GM19023 (cell line): ENCODE measurements at regions not wholly inside any gene's neighbourhood (a gene's known extent, or its start where the extent isn't known, plus 50 kb on each side); places are given as distances from the start of the nearest gene placed in this dataset.

Source experiments
- ATAC-seq: cut with Tn5 transposase; IDR thresholded peaks from one replicate; pipeline ENCODE4 v1.9.1; 2021; ENCODE audit warnings: mild to moderate bottlenecking, moderate library complexity; ENCODE audit not compliant: unreplicated experiment

DNA sequence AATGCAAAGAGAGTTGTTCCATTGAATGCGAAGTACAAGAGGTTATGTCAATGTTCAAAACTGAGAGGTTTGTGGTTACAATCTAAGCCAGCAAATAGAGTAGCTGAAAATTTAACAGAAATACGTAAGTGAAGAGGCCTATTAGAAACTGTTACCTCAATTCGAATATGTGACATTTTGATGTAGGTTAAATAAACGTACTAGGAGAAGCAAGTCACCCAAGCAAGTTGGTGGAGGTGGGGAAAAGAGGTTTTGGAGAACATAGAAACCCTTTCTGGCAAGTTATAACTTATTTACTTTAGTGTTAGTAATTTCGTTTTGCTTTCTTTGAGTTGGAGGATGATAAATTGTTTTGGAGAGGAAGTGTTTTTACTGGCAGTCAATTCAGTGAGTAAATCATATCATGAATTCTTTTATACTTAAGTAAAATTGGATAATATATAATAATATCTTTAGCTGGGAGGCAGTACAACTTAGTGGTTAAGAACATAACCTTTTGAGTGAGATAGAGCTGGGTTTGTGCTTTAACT is 91.2 kb upstream of the NAALADL2 start:
- no peak for ATAC-seq

DNA sequence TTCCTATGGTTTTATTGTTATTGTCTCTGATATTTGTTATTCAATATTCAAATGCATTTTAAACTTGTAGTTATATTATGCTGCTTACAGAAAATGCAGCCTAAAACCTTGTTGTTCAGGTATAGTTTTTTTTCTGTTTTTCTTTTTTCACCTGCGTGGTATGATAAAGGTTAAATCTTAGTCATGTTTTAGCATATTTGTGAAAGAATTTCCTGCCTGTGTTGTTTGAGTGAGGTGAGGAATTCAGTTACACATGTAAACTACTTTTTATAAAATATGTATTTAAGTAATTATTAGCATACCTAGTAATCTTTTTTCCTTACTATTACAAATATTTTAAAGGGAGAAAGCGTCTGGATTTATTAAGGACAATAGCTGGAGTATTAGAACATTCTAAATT is 90.0 kb upstream of the NAALADL2 start:
- ATAC-seq, result no peak

DNA sequence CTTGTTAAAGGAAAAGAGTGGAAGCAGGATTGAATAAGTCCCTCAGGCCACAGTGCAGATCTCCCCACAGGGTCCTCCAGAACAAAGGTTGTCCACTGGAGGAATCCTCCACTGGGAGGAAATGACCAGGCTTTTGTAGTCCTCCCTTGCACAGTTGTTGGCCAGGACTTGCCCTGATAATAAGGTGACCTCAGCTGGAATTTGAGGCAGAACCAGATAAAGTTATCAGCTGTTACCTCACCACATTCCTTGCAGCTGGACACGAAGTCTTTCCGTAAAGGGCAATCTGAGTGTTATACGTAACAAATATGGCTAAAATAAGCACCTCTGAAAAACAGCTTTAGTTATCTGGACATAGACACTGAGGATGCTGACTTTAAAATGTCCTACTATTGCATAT is 83.5 kb upstream of the NAALADL2 start:
- no peak for ATAC-seq

- ATAC-seq, result no peak
These were observed 83.0 kb upstream of the NAALADL2 start for GRCh38 chr3:174776123-174776522.

DNA sequence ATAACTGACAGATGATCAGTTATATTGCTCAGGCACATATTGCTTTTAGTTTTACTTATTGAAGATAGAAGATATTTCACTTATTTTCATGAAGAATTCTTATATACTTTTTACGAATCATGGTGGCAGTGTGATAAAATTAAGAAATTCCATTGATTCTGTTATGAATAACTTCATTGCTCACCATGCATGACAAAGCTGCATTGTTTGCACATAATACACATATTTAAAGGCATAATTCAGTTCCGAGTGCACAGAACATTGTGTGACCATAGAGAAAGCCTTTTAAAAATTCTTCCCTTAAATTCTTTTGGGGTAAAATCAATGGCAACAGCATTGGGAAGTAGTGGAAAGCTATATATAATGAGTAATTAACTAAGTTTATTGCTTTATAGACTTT is 82.5 kb upstream of the NAALADL2 start:
- ATAC-seq, result no peak

GRCh38 chr3:174777813-174778212 is 81.3 kb upstream of the NAALADL2 start:
- no peak for ATAC-seq

- ATAC-seq, result no peak
These were observed 75.6 kb upstream of the NAALADL2 start for GRCh38 chr3:174783502-174783901.

DNA sequence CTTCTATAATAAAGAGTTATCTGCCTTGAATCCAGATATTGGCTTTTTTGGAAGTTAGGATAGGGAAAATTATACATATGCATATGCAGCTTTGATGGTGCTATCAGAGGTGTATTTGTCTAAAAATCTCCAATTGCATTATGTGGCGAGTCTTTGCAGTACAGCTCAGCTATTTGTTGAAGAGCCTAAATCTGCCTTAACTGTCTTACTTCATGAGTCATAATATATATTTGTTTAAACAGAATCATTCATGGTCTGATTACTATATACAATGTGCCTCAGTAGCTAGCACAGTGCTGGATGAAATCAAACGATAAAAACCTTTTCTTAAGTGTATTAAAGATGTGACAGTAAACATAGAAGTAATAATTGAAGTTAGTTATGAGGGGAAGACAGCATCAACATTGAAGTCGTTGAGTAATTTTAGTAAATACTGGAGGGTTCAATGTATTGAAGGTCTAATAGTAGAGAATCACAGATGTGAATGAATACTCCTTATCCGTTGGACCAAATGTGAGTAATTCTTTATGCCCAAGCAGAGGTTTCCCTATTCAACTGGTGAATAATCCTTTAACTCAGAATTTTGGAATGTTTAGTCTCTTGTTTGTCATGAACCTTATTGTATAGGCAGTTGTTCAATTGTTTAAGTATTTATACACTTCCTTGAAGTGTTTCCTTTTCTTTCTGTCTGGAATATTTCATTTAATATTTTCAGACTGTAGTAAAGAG is 74.8 kb upstream of the NAALADL2 start:
- no peak for ATAC-seq

GRCh38 chr3:174786825-174787224 is 72.3 kb upstream of the NAALADL2 start:
- ATAC-seq, result no peak

GRCh38 chr3:174791161-174791560 is 68.0 kb upstream of the NAALADL2 start:
- no peak for ATAC-seq

- no peak for ATAC-seq
These were observed 66.3 kb upstream of the NAALADL2 start for GRCh38 chr3:174792864-174793263.
